NOMO-1 (cell line): ENCODE measurements at regions not wholly inside any gene's neighbourhood (a gene's known extent, or its start where the extent isn't known, plus 50 kb on each side); places are given as distances from the start of the nearest gene placed in this dataset.

ENCODE experiments used
- DNase-seq, 2 experiments: peaks; one replicate each; lab custom pipeline; 2025; ENCODE audit not compliant: unreplicated experiment in 2 of 2; lab: John Stamatoyannopoulos, UW

- DNase-seq, result no peak
Observed at GRCh38 chr1:34405266-34405959, 228.7 kb downstream of the C1orf94 start.

GRCh38 chr1:34406377-34406776, 229.7 kb downstream of the C1orf94 start:
- DNase-seq, result no peak

- no peak for DNase-seq
Observed at GRCh38 chr1:34406833-34407539, 230.3 kb downstream of the C1orf94 start.

- no peak for DNase-seq
Observed at GRCh38 chr1:34408011-34408410, 231.3 kb downstream of the C1orf94 start.

GRCh38 chr1:34409689-34410229, 233.1 kb downstream of the C1orf94 start:
- DNase-seq, result no peak

- DNase-seq, result no peak
Observed at GRCh38 chr1:34412598-34413370, 236.1 kb downstream of the C1orf94 start.

- no peak for DNase-seq
Observed at GRCh38 chr1:34415140-34415539, 238.4 kb downstream of the C1orf94 start.

- no peak for DNase-seq
Observed at GRCh38 chr1:34418166-34418565, 241.5 kb downstream of the C1orf94 start.

- DNase-seq, result no peak
Observed at GRCh38 chr1:34419663-34420136, 243.0 kb downstream of the C1orf94 start.

GRCh38 chr1:34425046-34425445, 248.3 kb downstream of the C1orf94 start:
- no peak for DNase-seq

GRCh38 chr1:34425785-34426184, 249.1 kb downstream of the C1orf94 start:
- DNase-seq, result no peak

- DNase-seq, result no peak
Observed at GRCh38 chr1:34426325-34426896, 249.7 kb downstream of the C1orf94 start.

GRCh38 chr1:34427170-34427569, 250.5 kb downstream of the C1orf94 start:
- DNase-seq, result no peak

- DNase-seq, result no peak
Observed at GRCh38 chr1:34433099-34433498, 256.4 kb downstream of the C1orf94 start.

- DNase-seq, result no peak
Observed at GRCh38 chr1:34436836-34437235, 260.1 kb downstream of the C1orf94 start.

- no peak for DNase-seq
Observed at GRCh38 chr1:34441259-34442069, 264.8 kb downstream of the C1orf94 start.

GRCh38 chr1:34444516-34444915, 267.8 kb downstream of the C1orf94 start:
- no peak for DNase-seq

GRCh38 chr1:34450325-34450724, 273.6 kb downstream of the C1orf94 start:
- DNase-seq, result no peak

GRCh38 chr1:34452451-34452850, 275.7 kb downstream of the C1orf94 start:
- DNase-seq, result no peak

GRCh38 chr1:34455121-34455520, 278.4 kb downstream of the C1orf94 start:
- no peak for DNase-seq
